ENCODE measurements at regions not wholly inside any gene's neighbourhood (a gene's known extent, or its start where the extent isn't known, plus 50 kb on each side); places are given as distances from the start of the nearest gene placed in this dataset.

DNA sequence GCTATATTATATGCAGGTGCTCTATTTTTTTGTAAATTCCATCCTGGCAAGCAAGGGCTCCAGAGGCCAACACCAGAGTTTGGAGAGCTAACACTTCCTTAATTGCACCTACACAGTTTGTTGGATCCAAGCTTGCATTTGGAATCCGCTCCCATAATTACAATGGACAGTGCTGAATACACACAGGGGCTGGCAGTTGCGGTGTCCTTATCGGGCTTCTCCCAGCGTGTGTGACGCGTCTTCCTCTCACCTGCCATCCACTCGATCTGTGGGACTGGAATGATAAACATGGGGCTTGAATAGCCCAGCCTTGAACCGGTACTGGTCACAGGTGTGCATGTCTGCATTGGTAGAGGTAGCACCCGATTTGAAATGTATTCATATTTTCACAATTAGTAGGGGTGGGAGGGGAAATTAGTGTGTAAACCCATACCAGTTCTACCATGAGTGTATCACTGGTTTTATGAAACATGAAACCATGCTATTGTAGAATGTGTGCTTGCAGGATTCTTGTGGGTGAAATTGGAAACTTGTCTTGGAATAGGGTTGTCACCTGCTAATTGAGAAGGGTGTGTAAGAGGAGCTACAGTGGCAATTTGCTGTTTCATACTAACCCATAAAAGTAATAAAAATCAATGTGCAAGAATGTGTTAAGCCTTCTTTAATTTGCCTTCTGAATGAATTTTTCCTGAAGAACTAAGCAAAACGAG lies 316.5 kb downstream of the WDR11 start:
- no peak for DNase-seq (ENCODE audit: extremely low spot score, unreplicated experiment)
- no peak overlapping the region for H3K27ac Mint-ChIP-seq (ENCODE audit: unreplicated experiment)
- H3K9me3 Mint-ChIP-seq (ENCODE audit: unreplicated experiment): peaks cover 13% of the 10 kb centered on the region
- H3K36me3 Mint-ChIP-seq (ENCODE audit: unreplicated experiment): no peaks in the 10 kb centered on the region
- no peaks in the 10 kb centered on the region for H3K4me1 Mint-ChIP-seq (ENCODE audit: unreplicated experiment)
- H3K4me3 Mint-ChIP-seq (ENCODE audit: unreplicated experiment): no peak overlapping the region
- peaks cover 7% of the 10 kb centered on the region for H3K27me3 Mint-ChIP-seq (ENCODE audit: unreplicated experiment)
- TF ChIP-seq, protein P1, sequence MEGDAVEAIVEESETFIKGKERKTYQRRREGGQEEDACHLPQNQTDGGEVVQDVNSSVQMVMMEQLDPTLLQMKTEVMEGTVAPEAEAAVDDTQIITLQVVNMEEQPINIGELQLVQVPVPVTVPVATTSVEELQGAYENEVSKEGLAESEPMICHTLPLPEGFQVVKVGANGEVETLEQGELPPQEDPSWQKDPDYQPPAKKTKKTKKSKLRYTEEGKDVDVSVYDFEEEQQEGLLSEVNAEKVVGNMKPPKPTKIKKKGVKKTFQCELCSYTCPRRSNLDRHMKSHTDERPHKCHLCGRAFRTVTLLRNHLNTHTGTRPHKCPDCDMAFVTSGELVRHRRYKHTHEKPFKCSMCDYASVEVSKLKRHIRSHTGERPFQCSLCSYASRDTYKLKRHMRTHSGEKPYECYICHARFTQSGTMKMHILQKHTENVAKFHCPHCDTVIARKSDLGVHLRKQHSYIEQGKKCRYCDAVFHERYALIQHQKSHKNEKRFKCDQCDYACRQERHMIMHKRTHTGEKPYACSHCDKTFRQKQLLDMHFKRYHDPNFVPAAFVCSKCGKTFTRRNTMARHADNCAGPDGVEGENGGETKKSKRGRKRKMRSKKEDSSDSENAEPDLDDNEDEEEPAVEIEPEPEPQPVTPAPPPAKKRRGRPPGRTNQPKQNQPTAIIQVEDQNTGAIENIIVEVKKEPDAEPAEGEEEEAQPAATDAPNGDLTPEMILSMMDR (IDR thresholded peaks at IDR 0.05): no peak

DNA sequence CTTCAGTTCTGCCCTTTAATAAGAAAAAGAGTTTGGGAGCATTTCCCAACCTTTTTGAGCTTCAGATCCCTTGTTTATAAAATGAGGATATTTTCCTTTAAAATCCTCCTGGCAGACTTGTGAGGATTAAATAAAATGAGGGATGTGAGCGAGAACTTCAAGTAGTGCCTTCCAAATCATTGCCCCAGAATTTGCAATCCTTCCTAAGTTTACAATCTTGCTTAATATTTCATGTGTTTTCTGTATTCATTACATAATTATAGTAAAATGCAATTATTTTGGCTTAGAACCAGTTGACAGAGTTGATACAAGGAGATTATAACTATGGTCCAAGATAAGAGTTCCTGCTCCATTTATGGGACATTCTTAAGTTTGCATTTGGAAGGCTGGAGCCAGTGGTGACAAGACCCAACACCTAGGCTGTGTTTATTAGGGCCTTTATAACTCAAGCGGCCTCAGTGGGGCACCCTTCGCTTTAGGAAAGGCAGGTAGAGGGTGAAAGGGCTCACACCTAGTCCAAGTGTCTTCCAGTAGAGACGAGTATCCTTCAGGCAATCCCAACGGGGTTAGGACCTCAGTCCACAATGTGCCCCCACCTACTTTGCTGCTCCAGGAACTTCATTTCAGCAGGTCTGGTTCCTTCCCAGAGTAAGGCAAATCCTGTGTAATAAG lies 317.5 kb downstream of the WDR11 start:
- Mint-ChIP-seq H3K27ac (ENCODE audit: unreplicated experiment) (no peak overlapping the region), H3K4me3 (ENCODE audit: unreplicated experiment) (no peak overlapping the region), H3K36me3 (ENCODE audit: unreplicated experiment) (no peaks in the 10 kb centered on the region), H3K4me1 (ENCODE audit: unreplicated experiment) (no peaks in the 10 kb centered on the region), H3K9me3 (ENCODE audit: unreplicated experiment) (peaks cover 7% of the 10 kb centered on the region), H3K27me3 (ENCODE audit: unreplicated experiment) (peaks cover 7% of the 10 kb centered on the region)
- no peak for DNase-seq (ENCODE audit: extremely low spot score, unreplicated experiment)
- TF ChIP-seq, protein P1 (IDR thresholded peaks at IDR 0.05): no peak

DNA sequence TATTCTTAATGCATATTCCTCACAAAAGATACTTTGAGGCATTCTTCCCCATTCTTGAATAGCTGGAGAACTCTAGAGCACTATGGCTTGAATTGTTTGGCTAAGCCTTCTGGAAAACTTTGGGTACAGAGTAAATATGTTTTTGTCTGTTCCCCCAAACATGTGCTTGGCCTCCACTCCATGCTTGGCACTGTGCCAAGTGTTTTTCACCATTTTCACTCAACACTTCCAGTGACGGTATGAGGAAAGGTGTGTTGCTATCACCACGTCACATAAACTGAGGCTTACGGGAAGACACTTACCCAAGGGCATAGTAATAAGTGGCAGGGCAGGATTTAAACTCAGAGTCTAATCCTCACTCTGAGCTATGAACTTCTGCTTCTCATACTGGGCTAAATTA lies 318.2 kb downstream of the WDR11 start:
- no peak for DNase-seq (ENCODE audit: extremely low spot score, unreplicated experiment)
- Mint-ChIP-seq H3K27ac (ENCODE audit: unreplicated experiment) (no peak overlapping the region), H3K4me1 (ENCODE audit: unreplicated experiment) (no peaks in the 10 kb centered on the region), H3K4me3 (ENCODE audit: unreplicated experiment) (no peak overlapping the region), H3K36me3 (ENCODE audit: unreplicated experiment) (no peaks in the 10 kb centered on the region), H3K27me3 (ENCODE audit: unreplicated experiment) (peaks cover 7% of the 10 kb centered on the region), H3K9me3 (ENCODE audit: unreplicated experiment) (peaks cover 2% of the 10 kb centered on the region)
- TF ChIP-seq, protein P1 (IDR thresholded peaks at IDR 0.05): no peak

DNA sequence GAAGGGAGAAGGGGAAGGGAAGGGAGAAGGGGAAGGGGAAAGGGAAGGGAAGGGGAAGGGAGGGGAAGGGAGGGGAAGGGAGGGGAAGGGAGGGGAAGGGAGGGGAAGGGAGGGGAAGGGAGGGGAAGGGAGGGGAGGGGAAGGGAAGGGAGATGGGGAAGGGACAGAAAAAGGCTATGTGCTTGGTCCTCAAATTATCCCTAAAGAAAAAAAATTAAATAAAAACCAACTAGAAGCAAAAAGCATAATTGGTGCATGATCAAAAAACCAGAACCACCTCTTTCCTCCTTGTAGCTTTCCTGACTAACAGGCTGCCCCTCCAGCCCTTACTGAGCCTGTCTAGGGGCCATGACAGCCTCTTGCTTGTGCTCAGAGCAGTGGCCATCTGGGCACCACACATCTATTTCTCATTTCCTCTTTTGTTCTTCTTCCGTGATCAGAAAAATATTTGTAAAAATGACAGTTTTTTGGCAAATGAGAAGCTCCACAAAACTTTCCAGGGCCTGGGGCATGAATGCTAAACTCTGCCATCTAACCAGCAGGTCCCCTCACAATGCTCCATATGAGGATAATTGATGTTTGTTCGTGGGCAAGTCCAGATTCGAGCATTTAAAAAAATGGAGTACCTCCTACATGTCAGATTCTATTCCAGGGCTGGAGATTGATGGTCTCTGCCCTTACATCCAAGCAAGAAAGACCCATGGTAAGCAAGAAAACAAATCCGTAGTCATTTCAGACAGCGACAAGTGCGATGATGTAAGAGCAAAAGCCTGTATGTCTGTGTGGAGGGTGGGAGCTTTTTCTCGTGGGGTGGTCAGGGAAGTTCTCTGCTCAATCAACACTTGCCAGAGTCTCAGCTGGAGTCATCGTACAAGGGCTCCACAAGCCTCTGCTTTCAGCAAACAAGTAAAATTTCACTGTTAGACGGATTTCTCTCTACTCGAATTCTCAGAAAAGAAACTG lies 320.9 kb downstream of the WDR11 start:
- no peak for DNase-seq (ENCODE audit: extremely low spot score, unreplicated experiment)
- Mint-ChIP-seq H3K36me3 (ENCODE audit: unreplicated experiment) (no peaks in the 10 kb centered on the region), H3K27ac (ENCODE audit: unreplicated experiment) (no peak overlapping the region), H3K4me1 (ENCODE audit: unreplicated experiment) (no peaks in the 10 kb centered on the region), H3K9me3 (ENCODE audit: unreplicated experiment) (peaks cover 5% of the 10 kb centered on the region), H3K27me3 (ENCODE audit: unreplicated experiment) (peaks cover 7% of the 10 kb centered on the region), H3K4me3 (ENCODE audit: unreplicated experiment) (no peak overlapping the region)
- TF ChIP-seq, protein P1 (IDR thresholded peaks at IDR 0.05): no peak
